ENCODE measurements at regions not wholly inside any gene's neighbourhood (a gene's known extent, or its start where the extent isn't known, plus 50 kb on each side); places are given as distances from the start of the nearest gene placed in this dataset.
A peak's percentile ranks its signal among the peaks of the same experiment; 100 is the strongest.

- DNase-seq: no peak
- in situ Hi-C loops (cut with HindIII; ENCODE audit: low pct_ligation_motif_present, low pct_unique_long_range_greater_than_20kb, low sequenced_read_pairs): no loop called here
These were observed 50.6 kb upstream of the JAZF1 start for GRCh38 chr7:28231176-28231575.

DNA sequence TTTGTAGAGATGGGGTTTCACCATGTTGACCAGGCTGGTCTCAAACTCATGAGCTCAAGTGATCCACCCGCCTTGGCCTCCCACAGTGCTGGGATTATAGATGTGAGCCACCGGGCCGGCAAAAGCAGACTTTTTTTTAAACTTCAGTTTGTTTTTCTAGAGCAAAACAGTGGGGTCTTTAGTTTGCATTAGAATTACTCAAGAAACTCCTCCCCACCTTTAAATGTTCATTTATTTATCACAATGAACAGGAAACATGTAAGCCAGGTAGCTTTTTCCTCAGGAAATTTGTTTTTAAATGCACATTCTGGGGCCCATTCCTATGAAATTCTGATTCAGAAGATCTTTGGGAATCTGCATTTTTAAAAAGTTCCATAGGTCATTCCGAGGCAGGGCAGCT lies 56.0 kb upstream of the JAZF1 start:
- in situ Hi-C loops (cut with HindIII; ENCODE audit: low pct_ligation_motif_present, low pct_unique_long_range_greater_than_20kb, low sequenced_read_pairs): no loop called here
- DNase-seq: no peak

- DNase-seq: no peak
- in situ Hi-C loops (cut with HindIII; ENCODE audit: low pct_ligation_motif_present, low pct_unique_long_range_greater_than_20kb, low sequenced_read_pairs): no loop called here
These were observed 56.8 kb upstream of the JAZF1 start for GRCh38 chr7:28237363-28237762.

GRCh38 chr7:28239823-28240204 lies 59.2 kb upstream of the JAZF1 start:
- in situ Hi-C loops (cut with HindIII; ENCODE audit: low pct_ligation_motif_present, low pct_unique_long_range_greater_than_20kb, low sequenced_read_pairs): no loop called here
- no peak for DNase-seq

DNA sequence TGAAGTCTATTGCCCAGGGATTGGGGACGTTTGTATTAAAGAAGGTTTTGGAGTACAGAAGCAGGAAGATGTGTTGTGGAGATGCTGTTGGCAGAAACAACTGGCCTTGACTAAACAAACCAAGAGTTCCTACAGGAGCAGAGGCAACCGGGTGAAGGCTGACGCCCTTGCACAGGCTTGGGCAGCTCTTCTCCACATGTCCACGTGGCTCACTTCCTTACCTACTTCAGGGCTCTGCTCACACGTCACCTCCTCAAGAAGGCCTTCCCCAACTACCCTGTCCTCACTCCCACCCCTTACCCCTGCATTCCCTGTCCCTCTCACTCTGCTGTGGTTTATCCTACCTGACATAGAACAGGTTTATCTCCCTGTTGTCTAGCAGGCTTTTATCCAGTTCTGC lies 59.9 kb upstream of the JAZF1 start:
- in situ Hi-C loops (cut with HindIII; ENCODE audit: low pct_ligation_motif_present, low pct_unique_long_range_greater_than_20kb, low sequenced_read_pairs): no loop called here
- no peak for DNase-seq

DNA sequence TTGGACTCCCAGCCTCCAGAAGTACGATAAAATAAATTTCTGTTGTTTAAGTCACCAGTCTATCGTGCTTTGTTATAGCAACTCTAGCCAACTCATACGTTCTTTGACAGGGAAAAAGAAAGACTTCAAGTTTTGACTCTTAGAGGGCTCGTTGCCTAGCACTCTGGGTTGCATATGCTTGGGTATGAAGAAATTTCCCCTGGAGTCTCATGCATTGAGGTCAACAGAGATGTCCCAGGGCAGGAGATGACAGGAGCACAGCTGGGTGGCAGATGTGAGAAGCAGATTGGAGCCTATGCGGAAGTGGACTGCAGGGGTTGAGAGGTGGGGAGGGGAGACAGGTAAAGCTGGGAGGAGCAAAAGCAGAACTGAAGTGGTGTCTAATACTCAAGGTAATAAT lies 63.3 kb upstream of the JAZF1 start:
- no peak for DNase-seq
- in situ Hi-C loops (cut with HindIII; ENCODE audit: low pct_ligation_motif_present, low pct_unique_long_range_greater_than_20kb, low sequenced_read_pairs): no loop called here

DNA sequence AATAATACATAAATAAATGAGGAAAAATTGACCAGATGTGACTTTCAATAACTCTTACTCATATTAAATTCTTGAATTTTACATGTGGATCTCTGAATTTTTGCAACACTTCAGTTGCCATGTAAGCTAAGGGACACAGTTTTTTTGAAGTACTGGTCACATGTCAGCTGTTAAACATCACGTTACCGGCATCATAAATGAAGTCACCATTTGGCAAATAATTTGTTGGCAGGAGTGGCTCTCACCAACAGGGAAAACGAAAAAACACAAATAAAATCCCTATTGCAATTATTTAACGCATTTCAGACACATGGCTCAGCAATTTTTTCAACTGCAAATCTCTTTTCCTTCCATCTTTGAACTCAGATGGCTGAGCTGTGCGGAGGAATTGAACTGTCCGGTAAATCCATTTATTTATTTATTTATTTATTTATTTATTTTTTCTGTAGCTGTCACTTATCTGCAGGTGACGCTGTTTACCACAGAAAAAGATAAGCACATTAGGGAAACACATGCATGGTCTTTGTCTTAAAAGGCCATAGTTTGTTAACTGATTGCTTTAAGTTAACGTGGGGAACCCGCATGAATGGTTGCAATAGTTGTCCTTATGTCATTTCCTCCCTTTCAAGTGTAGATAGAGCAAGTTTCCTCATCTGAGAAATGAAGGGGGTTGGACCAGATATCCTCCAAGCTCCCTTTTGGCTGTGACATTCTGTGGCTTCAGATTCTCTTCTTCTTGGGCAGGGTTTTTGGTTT lies 64.7 kb upstream of the JAZF1 start:
- DNase-seq: no peak
- in situ Hi-C loops (cut with HindIII; ENCODE audit: low pct_ligation_motif_present, low pct_unique_long_range_greater_than_20kb, low sequenced_read_pairs): no loop called here

GRCh38 chr7:28246921-28247461 lies 66.4 kb upstream of the JAZF1 start:
- DNase-seq: no peak
- in situ Hi-C loops (cut with HindIII; ENCODE audit: low pct_ligation_motif_present, low pct_unique_long_range_greater_than_20kb, low sequenced_read_pairs): no loop called here

- no peak for DNase-seq
- in situ Hi-C loops (cut with HindIII; ENCODE audit: low pct_ligation_motif_present, low pct_unique_long_range_greater_than_20kb, low sequenced_read_pairs): no loop called here
These were observed 77.6 kb upstream of the JAZF1 start for GRCh38 chr7:28258240-28258639.

- in situ Hi-C loops (cut with HindIII; ENCODE audit: low pct_ligation_motif_present, low pct_unique_long_range_greater_than_20kb, low sequenced_read_pairs): no loop called here
- DNase-seq: no peak
These were observed 80.4 kb upstream of the JAZF1 start for GRCh38 chr7:28260969-28261368.

- in situ Hi-C loops (cut with HindIII; ENCODE audit: low pct_ligation_motif_present, low pct_unique_long_range_greater_than_20kb, low sequenced_read_pairs): no loop called here
These were observed 83.2 kb upstream of the JAZF1 start for GRCh38 chr7:28263622-28264271.

GRCh38 chr7:28266402-28266801 lies 85.8 kb upstream of the JAZF1 start:
- no peak for DNase-seq
- in situ Hi-C loops (cut with HindIII; ENCODE audit: low pct_ligation_motif_present, low pct_unique_long_range_greater_than_20kb, low sequenced_read_pairs): no loop called here

More at GRCh38 chr7:28263622-28264271, 83.2 kb upstream of the JAZF1 start:
- no peak for DNase-seq

- in situ Hi-C loops (cut with HindIII; ENCODE audit: low pct_ligation_motif_present, low pct_unique_long_range_greater_than_20kb, low sequenced_read_pairs): no loop called here
These were observed 86.4 kb upstream of the JAZF1 start for GRCh38 chr7:28267012-28267411.

GRCh38 chr7:28269700-28270361 lies 89.2 kb upstream of the JAZF1 start:
- in situ Hi-C loops (cut with HindIII; ENCODE audit: low pct_ligation_motif_present, low pct_unique_long_range_greater_than_20kb, low sequenced_read_pairs): no loop called here

More at GRCh38 chr7:28267012-28267411, 86.4 kb upstream of the JAZF1 start:
- DNase-seq: no peak

GRCh38 chr7:28270536-28270935 lies 89.9 kb upstream of the JAZF1 start:
- no peak for DNase-seq
- in situ Hi-C loops (cut with HindIII; ENCODE audit: low pct_ligation_motif_present, low pct_unique_long_range_greater_than_20kb, low sequenced_read_pairs): no loop called here

More at GRCh38 chr7:28269700-28270361, 89.2 kb upstream of the JAZF1 start:
- DNase-seq: no peak

DNA sequence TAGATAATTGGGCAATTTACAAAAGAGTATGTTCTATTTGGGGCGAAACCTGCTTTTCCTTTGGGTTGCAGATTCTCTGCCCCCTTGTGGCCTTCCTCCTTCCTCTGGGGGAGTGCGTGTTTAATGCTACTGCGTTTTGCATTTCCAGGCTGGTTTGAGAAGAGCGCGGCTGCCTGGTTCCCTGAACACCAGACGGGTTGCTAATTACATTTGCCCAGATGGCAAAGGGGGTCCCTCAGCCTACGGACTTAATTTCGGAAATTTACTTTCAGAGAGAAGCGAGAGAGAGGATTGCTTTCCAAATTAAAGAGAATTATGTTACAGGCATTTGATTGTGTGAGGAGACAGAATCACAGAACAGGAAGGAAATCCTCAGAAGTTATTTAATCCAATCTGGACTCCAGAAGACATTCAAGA lies 91.9 kb upstream of the JAZF1 start:
- in situ Hi-C loops (cut with HindIII; ENCODE audit: low pct_ligation_motif_present, low pct_unique_long_range_greater_than_20kb, low sequenced_read_pairs): no loop called here

DNA sequence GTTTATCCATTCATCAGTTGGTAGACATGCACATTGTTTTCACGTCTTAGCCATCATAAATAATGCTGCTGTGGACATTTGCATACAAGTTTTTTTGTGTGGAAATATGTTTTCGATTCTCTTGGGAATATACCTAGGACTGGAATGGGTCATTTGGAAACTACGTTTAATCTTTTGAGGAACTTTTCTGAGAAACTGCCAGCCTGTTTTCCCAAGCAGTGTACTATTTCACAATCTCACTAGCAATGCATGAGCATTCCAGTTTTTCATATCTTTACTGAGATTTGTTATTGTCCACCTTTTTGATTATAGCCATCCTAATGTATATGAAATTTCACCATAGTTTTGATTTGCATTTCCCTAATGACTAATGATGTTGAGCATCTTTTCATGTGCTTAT lies 95.7 kb upstream of the JAZF1 start:
- DNase-seq: no peak
- in situ Hi-C loops (cut with HindIII; ENCODE audit: low pct_ligation_motif_present, low pct_unique_long_range_greater_than_20kb, low sequenced_read_pairs): no loop called here

More for the DNA sequence above, 91.9 kb upstream of the JAZF1 start:
- DNase-seq: peak; percentile 68

- no peak for DNase-seq
- in situ Hi-C loops (cut with HindIII; ENCODE audit: low pct_ligation_motif_present, low pct_unique_long_range_greater_than_20kb, low sequenced_read_pairs): no loop called here
These were observed 96.8 kb upstream of the JAZF1 start for GRCh38 chr7:28277364-28277763.

GRCh38 chr7:28277958-28278357 lies 97.4 kb upstream of the JAZF1 start:
- no peak for DNase-seq
- in situ Hi-C loops (cut with HindIII; ENCODE audit: low pct_ligation_motif_present, low pct_unique_long_range_greater_than_20kb, low sequenced_read_pairs): no loop called here
